ENCODE measurements at regions not wholly inside any gene's neighbourhood (a gene's known extent, or its start where the extent isn't known, plus 50 kb on each side); places are given as distances from the start of the nearest gene placed in this dataset.

GRCh38 chrX:5054852-5055251, 1173.8 kb downstream of the NLGN4X start:
- DNase-seq (ENCODE audit: low read depth) = no peak
- no peak overlapping the region for H3K4me3 ChIP-seq (ENCODE audit: low read depth, low read length)
- TF ChIP-seq MYC (IDR thresholded peaks at IDR 0.05; ENCODE audit: low read depth, low read length) (no peak), CTCF (IDR thresholded peaks at IDR 0.05; ENCODE audit: low read depth, low read length) (no peak), MAX (IDR thresholded peaks at IDR 0.05; ENCODE audit: low read depth, low read length) (no peak), POLR2A (IDR thresholded peaks at IDR 0.05; ENCODE audit: extremely low read depth, insufficient read length) (no peak)

- DNase-seq (ENCODE audit: low read depth) = no peak
- TF ChIP-seq MAX (IDR thresholded peaks at IDR 0.05; ENCODE audit: low read depth, low read length) = no peak
- TF ChIP-seq MYC (IDR thresholded peaks at IDR 0.05; ENCODE audit: low read depth, low read length) = no peak
- no peak for TF ChIP-seq POLR2A (IDR thresholded peaks at IDR 0.05; ENCODE audit: extremely low read depth, insufficient read length)
- TF ChIP-seq CTCF (IDR thresholded peaks at IDR 0.05; ENCODE audit: low read depth, low read length) = no peak
- H3K4me3 ChIP-seq (ENCODE audit: low read depth, low read length) = no peak overlapping the region
Measured at GRCh38 chrX:5051831-5052491, 1176.7 kb downstream of the NLGN4X start.

- no peak for DNase-seq (ENCODE audit: low read depth)
- TF ChIP-seq CTCF (IDR thresholded peaks at IDR 0.05; ENCODE audit: low read depth, low read length) (no peak), MAX (IDR thresholded peaks at IDR 0.05; ENCODE audit: low read depth, low read length) (no peak), POLR2A (IDR thresholded peaks at IDR 0.05; ENCODE audit: extremely low read depth, insufficient read length) (no peak), MYC (IDR thresholded peaks at IDR 0.05; ENCODE audit: low read depth, low read length) (no peak)
- H3K4me3 ChIP-seq (ENCODE audit: low read depth, low read length) = no peak overlapping the region
Measured at GRCh38 chrX:5042563-5042962, 1186.1 kb downstream of the NLGN4X start.

- no peak overlapping the region for H3K4me3 ChIP-seq (ENCODE audit: low read depth, low read length)
- no peak for TF ChIP-seq MAX (IDR thresholded peaks at IDR 0.05; ENCODE audit: low read depth, low read length)
- no peak for TF ChIP-seq POLR2A (IDR thresholded peaks at IDR 0.05; ENCODE audit: extremely low read depth, insufficient read length)
- no peak for TF ChIP-seq MYC (IDR thresholded peaks at IDR 0.05; ENCODE audit: low read depth, low read length)
- TF ChIP-seq CTCF (IDR thresholded peaks at IDR 0.05; ENCODE audit: low read depth, low read length) = no peak
- DNase-seq (ENCODE audit: low read depth) = no peak
Measured at GRCh38 chrX:5031792-5032191, 1196.9 kb downstream of the NLGN4X start.

GRCh38 chrX:5015451-5015850, 1213.2 kb downstream of the NLGN4X start:
- H3K4me3 ChIP-seq (ENCODE audit: low read depth, low read length) = no peak overlapping the region
- DNase-seq (ENCODE audit: low read depth) = no peak
- no peak for TF ChIP-seq POLR2A (IDR thresholded peaks at IDR 0.05; ENCODE audit: extremely low read depth, insufficient read length)
- no peak for TF ChIP-seq MYC (IDR thresholded peaks at IDR 0.05; ENCODE audit: low read depth, low read length)
- no peak for TF ChIP-seq MAX (IDR thresholded peaks at IDR 0.05; ENCODE audit: low read depth, low read length)
- no peak for TF ChIP-seq CTCF (IDR thresholded peaks at IDR 0.05; ENCODE audit: low read depth, low read length)
